Liver (tissue), 8 donors: ENCODE measurements at regions not wholly inside any gene's neighbourhood (a gene's known extent, or its start where the extent isn't known, plus 50 kb on each side); places are given as distances from the start of the nearest gene placed in this dataset.

Experiments used
- DNase-seq: peaks from one replicate; pipeline ENCODE4 v3.0.0-alpha.2; 2017; ENCODE audit warnings: low spot score
- H3K27ac ChIP-seq, 2 donors: one replicate each; pipeline ENCODE4 v1.7.0; 2013; ENCODE audit warnings: inconsistent platforms in 2 of 2, low read length in 2 of 2, control low read depth in 1 of 2, low read depth in 1 of 2, mild to moderate bottlenecking in 1 of 2
- H3K27me3 ChIP-seq, 4 donors: one replicate each; pipeline versions ENCODE4 v1.6.1 to v1.7.0; 2013; ENCODE audit warnings: low read length in 3 of 4, inconsistent platforms in 1 of 4, mild to moderate bottlenecking in 1 of 4, moderate library complexity in 1 of 4; ENCODE audit not compliant: control insufficient read depth in 4 of 4, insufficient read depth in 4 of 4
- H3K36me3 ChIP-seq, 4 donors: one replicate each; pipeline versions ENCODE4 v1.6.1 to v1.7.0; 2013; ENCODE audit warnings: low read length in 3 of 4, mild to moderate bottlenecking in 3 of 4, low read depth in 1 of 4, moderate library complexity in 1 of 4; ENCODE audit not compliant: control insufficient read depth in 4 of 4, insufficient read depth in 3 of 4
- H3K4me1 ChIP-seq, 4 donors: one replicate each; pipeline versions ENCODE4 v1.6.1 to v1.7.0; 2013; ENCODE audit warnings: low read length in 3 of 4, mild to moderate bottlenecking in 3 of 4, moderate library complexity in 1 of 4; ENCODE audit not compliant: control insufficient read depth in 4 of 4, insufficient read depth in 4 of 4
- H3K4me3 ChIP-seq, 3 donors: one replicate each; pipeline versions ENCODE4 v1.6.1 to v1.7.0; 2013; ENCODE audit warnings: low read length in 3 of 3, control low read depth in 1 of 3, low read depth in 1 of 3, mild to moderate bottlenecking in 1 of 3
- H3K9ac ChIP-seq, 2 donors: one replicate each; pipeline ENCODE4 v1.7.0; 2013; ENCODE audit warnings: low read length in 2 of 2, mild to moderate bottlenecking in 2 of 2, moderate library complexity in 2 of 2, control low read depth in 1 of 2, low read depth in 1 of 2
- H3K9me3 ChIP-seq, 4 donors: one replicate each; pipeline versions ENCODE4 v1.6.1 to v1.7.0; 2013; ENCODE audit warnings: low read length in 3 of 4; ENCODE audit not compliant: control insufficient read depth in 4 of 4
- EGR1 ChIP-seq, 2 donors: IDR thresholded peaks; 2 replicates each; pipeline ENCODE4 v1.6.1; 2016 to 2018; ENCODE audit warnings: antibody characterized with exemption in 2 of 2, low read depth in 2 of 2
- FOXA1 ChIP-seq: IDR thresholded peaks from 2 replicates; pipeline ENCODE4 v1.6.1; 2016; ENCODE audit warnings: antibody characterized with exemption
- FOXA2 ChIP-seq: IDR thresholded peaks from 2 replicates; pipeline ENCODE4 v1.6.1; 2016; ENCODE audit warnings: antibody characterized with exemption
- GABPA ChIP-seq, 2 donors: IDR thresholded peaks in 1 of 2; conservative IDR thresholded peaks in 1 of 2; 2 replicates each; pipeline ENCODE4 v1.6.1; 2016; ENCODE audit warnings: antibody characterized with exemption in 2 of 2, mild to moderate bottlenecking in 1 of 2, moderate library complexity in 1 of 2
- HNF4A ChIP-seq, 2 donors: conservative IDR thresholded peaks; 2 replicates each; pipeline ENCODE4 v1.6.1; 2016; ENCODE audit warnings: antibody characterized with exemption in 2 of 2, mild to moderate bottlenecking in 2 of 2
- HNF4G ChIP-seq: IDR thresholded peaks from 2 replicates; pipeline ENCODE4 v1.6.1; 2016; ENCODE audit warnings: antibody characterized with exemption
- JUND ChIP-seq, 2 donors: IDR thresholded peaks; 2 replicates each; pipeline ENCODE4 v1.6.1; 2016; ENCODE audit warnings: antibody characterized with exemption in 2 of 2
- NR2F2 ChIP-seq: IDR thresholded peaks from 2 replicates; pipeline ENCODE4 v1.6.1; 2016; ENCODE audit warnings: antibody characterized with exemption
- RAD21 ChIP-seq, 2 donors: IDR thresholded peaks; 2 replicates each; pipeline ENCODE4 v1.6.1; 2016; ENCODE audit warnings: antibody characterized with exemption in 2 of 2, mild to moderate bottlenecking in 2 of 2
- RXRA ChIP-seq, 2 donors: IDR thresholded peaks; 2 replicates each; pipeline ENCODE4 v1.6.1; 2017 to 2018; ENCODE audit warnings: antibody characterized with exemption in 2 of 2, mild to moderate bottlenecking in 1 of 2
- SP1 ChIP-seq: IDR thresholded peaks from 2 replicates; pipeline ENCODE4 v1.6.1; 2018; ENCODE audit warnings: antibody characterized with exemption, mild to moderate bottlenecking
- TAF1 ChIP-seq: conservative IDR thresholded peaks from 2 replicates; pipeline ENCODE4 v1.6.1; 2016; ENCODE audit warnings: antibody characterized with exemption, mild to moderate bottlenecking
- YY1 ChIP-seq: IDR thresholded peaks from 2 replicates; pipeline ENCODE4 v1.6.1; 2016; ENCODE audit warnings: antibody characterized with exemption, mild to moderate bottlenecking
- WGBS: extraction: QIAGEN DNeasy Blood & Tissue Kit; methylation state at CpG from one replicate; pipeline ENCODE4 v1.1.7; 2013; 5-methylcytosine and 5-hydroxymethylcytosine counted together
- TF ChIP-seq, protein P1 (sequence below): fragments of 150-350 bp; IDR thresholded peaks from 2 replicates; pipeline ENCODE4 v1.5.1; 2017; ENCODE audit warnings: improper control_type of control experiment, low read depth, low read length; ENCODE audit not compliant: missing input control
- TF ChIP-seq, protein P2 (sequence below): IDR thresholded peaks from 2 replicates; pipeline ENCODE4 v1.6.1; 2016; ENCODE audit warnings: antibody characterized with exemption
- TF ChIP-seq, protein P3 (sequence below): IDR thresholded peaks from 2 replicates; pipeline ENCODE4 v1.6.1; 2016; ENCODE audit warnings: antibody characterized with exemption, mild to moderate bottlenecking
- TF ChIP-seq, protein P4 (sequence below): IDR thresholded peaks from 2 replicates; pipeline ENCODE4 v1.6.1; 2016; ENCODE audit warnings: antibody characterized with exemption
- TF ChIP-seq, protein P5 (sequence below): IDR thresholded peaks from 2 replicates; pipeline ENCODE4 v1.6.1; 2016; ENCODE audit warnings: antibody characterized with exemption
- donor health status: healthy.
- donor health status: healthy.
- donor health status: healthy.
- donor health status: healthy.
- donor health status: healthy.

DNA sequence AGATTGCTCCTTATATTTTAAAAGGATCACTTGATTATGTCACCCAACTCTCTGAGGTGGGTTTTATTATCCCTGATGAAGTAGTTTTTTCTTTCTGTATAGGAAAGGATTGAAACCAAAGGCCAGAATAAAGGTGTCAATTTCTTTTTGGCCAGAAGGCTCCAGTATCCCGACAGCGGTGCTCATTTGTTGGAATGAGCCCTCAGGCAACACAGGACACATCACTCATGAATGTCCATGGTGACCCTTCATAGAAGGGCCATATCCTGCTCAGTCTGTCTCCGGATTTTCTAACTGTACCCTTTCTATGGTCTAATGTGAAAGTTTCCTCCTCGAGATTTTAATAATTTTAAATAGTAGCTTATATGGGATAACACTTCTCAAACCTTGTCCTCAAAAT lies 171.3 kb upstream of the USP24 start (continued):
- TF ChIP-seq, protein P1, sequence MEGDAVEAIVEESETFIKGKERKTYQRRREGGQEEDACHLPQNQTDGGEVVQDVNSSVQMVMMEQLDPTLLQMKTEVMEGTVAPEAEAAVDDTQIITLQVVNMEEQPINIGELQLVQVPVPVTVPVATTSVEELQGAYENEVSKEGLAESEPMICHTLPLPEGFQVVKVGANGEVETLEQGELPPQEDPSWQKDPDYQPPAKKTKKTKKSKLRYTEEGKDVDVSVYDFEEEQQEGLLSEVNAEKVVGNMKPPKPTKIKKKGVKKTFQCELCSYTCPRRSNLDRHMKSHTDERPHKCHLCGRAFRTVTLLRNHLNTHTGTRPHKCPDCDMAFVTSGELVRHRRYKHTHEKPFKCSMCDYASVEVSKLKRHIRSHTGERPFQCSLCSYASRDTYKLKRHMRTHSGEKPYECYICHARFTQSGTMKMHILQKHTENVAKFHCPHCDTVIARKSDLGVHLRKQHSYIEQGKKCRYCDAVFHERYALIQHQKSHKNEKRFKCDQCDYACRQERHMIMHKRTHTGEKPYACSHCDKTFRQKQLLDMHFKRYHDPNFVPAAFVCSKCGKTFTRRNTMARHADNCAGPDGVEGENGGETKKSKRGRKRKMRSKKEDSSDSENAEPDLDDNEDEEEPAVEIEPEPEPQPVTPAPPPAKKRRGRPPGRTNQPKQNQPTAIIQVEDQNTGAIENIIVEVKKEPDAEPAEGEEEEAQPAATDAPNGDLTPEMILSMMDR: no peak
- TF ChIP-seq FOXA2 (no peak), RAD21 (IDR thresholded peaks at IDR 0.05) (no peak), FOXA1 (no peak), JUND (IDR thresholded peaks at IDR 0.05) (no peak), SP1 (no peak), HNF4G (no peak), YY1 (no peak), RXRA (IDR thresholded peaks at IDR 0.05) (no peak), EGR1 (IDR thresholded peaks at IDR 0.05; ENCODE audit: low read depth in 2 of 2) (no peak)

DNA sequence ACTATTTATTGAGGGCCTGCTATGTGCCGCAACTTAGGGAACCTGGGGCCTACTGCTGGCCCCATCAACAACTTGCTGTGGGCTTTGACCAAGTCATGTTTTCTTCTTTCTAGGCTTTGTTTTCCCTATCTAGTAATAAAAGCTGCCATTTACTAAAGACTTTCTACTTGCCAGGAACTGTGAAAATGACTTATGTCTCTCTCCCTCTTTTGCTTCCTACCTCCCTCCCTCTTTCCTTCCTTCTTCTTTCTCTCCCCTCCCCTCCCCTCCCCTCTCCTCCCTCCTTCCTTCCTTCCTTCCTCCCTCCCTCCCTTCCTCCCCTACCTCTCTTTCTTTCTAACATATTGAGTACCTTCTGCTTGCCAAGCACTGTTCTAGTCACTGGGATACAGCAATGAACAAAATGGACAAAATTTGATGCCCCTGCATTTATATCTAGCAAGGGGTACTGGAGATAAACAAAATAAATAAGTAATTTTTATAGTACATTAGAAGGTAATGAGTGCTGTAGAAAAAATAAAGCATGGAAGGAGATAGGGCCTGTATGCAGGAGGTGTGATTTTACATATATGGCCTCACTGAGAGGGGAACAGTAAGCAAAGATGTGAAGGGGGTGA lies 170.3 kb upstream of the USP24 start:
- TF ChIP-seq, protein P2, sequence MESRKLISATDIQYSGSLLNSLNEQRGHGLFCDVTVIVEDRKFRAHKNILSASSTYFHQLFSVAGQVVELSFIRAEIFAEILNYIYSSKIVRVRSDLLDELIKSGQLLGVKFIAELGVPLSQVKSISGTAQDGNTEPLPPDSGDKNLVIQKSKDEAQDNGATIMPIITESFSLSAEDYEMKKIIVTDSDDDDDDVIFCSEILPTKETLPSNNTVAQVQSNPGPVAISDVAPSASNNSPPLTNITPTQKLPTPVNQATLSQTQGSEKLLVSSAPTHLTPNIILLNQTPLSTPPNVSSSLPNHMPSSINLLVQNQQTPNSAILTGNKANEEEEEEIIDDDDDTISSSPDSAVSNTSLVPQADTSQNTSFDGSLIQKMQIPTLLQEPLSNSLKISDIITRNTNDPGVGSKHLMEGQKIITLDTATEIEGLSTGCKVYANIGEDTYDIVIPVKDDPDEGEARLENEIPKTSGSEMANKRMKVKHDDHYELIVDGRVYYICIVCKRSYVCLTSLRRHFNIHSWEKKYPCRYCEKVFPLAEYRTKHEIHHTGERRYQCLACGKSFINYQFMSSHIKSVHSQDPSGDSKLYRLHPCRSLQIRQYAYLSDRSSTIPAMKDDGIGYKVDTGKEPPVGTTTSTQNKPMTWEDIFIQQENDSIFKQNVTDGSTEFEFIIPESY: no peak
- TF ChIP-seq, protein P1: no peak
- TF ChIP-seq, protein P3, sequence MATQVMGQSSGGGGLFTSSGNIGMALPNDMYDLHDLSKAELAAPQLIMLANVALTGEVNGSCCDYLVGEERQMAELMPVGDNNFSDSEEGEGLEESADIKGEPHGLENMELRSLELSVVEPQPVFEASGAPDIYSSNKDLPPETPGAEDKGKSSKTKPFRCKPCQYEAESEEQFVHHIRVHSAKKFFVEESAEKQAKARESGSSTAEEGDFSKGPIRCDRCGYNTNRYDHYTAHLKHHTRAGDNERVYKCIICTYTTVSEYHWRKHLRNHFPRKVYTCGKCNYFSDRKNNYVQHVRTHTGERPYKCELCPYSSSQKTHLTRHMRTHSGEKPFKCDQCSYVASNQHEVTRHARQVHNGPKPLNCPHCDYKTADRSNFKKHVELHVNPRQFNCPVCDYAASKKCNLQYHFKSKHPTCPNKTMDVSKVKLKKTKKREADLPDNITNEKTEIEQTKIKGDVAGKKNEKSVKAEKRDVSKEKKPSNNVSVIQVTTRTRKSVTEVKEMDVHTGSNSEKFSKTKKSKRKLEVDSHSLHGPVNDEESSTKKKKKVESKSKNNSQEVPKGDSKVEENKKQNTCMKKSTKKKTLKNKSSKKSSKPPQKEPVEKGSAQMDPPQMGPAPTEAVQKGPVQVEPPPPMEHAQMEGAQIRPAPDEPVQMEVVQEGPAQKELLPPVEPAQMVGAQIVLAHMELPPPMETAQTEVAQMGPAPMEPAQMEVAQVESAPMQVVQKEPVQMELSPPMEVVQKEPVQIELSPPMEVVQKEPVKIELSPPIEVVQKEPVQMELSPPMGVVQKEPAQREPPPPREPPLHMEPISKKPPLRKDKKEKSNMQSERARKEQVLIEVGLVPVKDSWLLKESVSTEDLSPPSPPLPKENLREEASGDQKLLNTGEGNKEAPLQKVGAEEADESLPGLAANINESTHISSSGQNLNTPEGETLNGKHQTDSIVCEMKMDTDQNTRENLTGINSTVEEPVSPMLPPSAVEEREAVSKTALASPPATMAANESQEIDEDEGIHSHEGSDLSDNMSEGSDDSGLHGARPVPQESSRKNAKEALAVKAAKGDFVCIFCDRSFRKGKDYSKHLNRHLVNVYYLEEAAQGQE: no peak
- TF ChIP-seq EGR1 (IDR thresholded peaks at IDR 0.05; ENCODE audit: low read depth in 2 of 2) (no peak), YY1 (no peak), HNF4G (no peak), RXRA (IDR thresholded peaks at IDR 0.05) (no peak), RAD21 (IDR thresholded peaks at IDR 0.05) (no peak), FOXA1 (no peak), SP1 (no peak), GABPA (IDR thresholded peaks at IDR 0.05 in 1 of 2, conservative IDR thresholded peaks at IDR 0.05 in 1 of 2) (no peak), JUND (IDR thresholded peaks at IDR 0.05) (no peak), FOXA2 (no peak), TAF1 (no peak), HNF4A (conservative IDR thresholded peaks at IDR 0.05) (no peak), NR2F2 (no peak)
- TF ChIP-seq, protein P4, sequence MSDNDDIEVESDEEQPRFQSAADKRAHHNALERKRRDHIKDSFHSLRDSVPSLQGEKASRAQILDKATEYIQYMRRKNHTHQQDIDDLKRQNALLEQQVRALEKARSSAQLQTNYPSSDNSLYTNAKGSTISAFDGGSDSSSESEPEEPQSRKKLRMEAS: no peak
- TF ChIP-seq, protein P5, sequence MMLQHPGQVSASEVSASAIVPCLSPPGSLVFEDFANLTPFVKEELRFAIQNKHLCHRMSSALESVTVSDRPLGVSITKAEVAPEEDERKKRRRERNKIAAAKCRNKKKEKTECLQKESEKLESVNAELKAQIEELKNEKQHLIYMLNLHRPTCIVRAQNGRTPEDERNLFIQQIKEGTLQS: no peak
- 97% methylated on average over 1 of the region's 1 CpG for WGBS
- Histone ChIP-seq H3K4me1 (no peaks in the 10 kb centered on the region), H3K9ac (no peak overlapping the region), H3K36me3 (no peaks in the 10 kb centered on the region), H3K4me3 (no peak overlapping the region), H3K27me3 (no peaks in the 10 kb centered on the region), H3K27ac (no peak overlapping the region), H3K9me3 (peaks cover 0 to 6% (median 1%) of the 10 kb centered on the region in 4 donors)
- no peak for DNase-seq
